ENCODE measurements at regions not wholly inside any gene's neighbourhood (a gene's known extent, or its start where the extent isn't known, plus 50 kb on each side); places are given as distances from the start of the nearest gene placed in this dataset.

- H3K27me3 ChIP-seq = no peaks in the 10 kb centered on the region
- H3K4me3 ChIP-seq = no peak overlapping the region
- no peak for TF ChIP-seq POLR2A (IDR thresholded peaks at IDR 0.05)
- no peak for TF ChIP-seq EP300 (IDR thresholded peaks at IDR 0.05)
- TF ChIP-seq CTCF (IDR thresholded peaks at IDR 0.05) = no peak
- TF ChIP-seq POLR2AphosphoS5 (IDR thresholded peaks at IDR 0.05) = no peak
- no peaks in the 10 kb centered on the region for H3K36me3 ChIP-seq
- ATAC-seq (ENCODE audit: low FRiP score in 2 of 2) = no peak
- peaks cover 0 to 3% (median 0%) of the 10 kb centered on the region in 4 donors for H3K4me1 ChIP-seq
- H3K27ac ChIP-seq = no peak overlapping the region
- WGBS, 2 donors = 67 to 68% methylated on average over 5 of the region's 5 CpGs
- H3K9me3 ChIP-seq = no peaks in the 10 kb centered on the region
- no peak for DNase-seq
Observed at GRCh38 chr13:76620036-76620435, 266.2 kb downstream of the KCTD12 start.

GRCh38 chr13:76619631-76620030, 266.6 kb downstream of the KCTD12 start:
- ATAC-seq (ENCODE audit: low FRiP score in 2 of 2) (no peak), DNase-seq (no peak)
- Histone ChIP-seq H3K4me1 (peaks cover 0 to 3% (median 0%) of the 10 kb centered on the region in 4 donors), H3K9me3 (no peaks in the 10 kb centered on the region), H3K27ac (no peak overlapping the region), H3K27me3 (no peaks in the 10 kb centered on the region), H3K36me3 (no peaks in the 10 kb centered on the region), H3K4me3 (no peak overlapping the region)
- TF ChIP-seq CTCF (IDR thresholded peaks at IDR 0.05) (no peak), EP300 (IDR thresholded peaks at IDR 0.05) (no peak), POLR2AphosphoS5 (IDR thresholded peaks at IDR 0.05) (no peak), POLR2A (IDR thresholded peaks at IDR 0.05) (no peak)

- Histone ChIP-seq H3K27me3 (no peaks in the 10 kb centered on the region), H3K9me3 (no peaks in the 10 kb centered on the region), H3K4me3 (no peak overlapping the region), H3K4me1 (no peaks in the 10 kb centered on the region), H3K36me3 (no peaks in the 10 kb centered on the region), H3K27ac (no peak overlapping the region)
- TF ChIP-seq CTCF (IDR thresholded peaks at IDR 0.05) (no peak), EP300 (IDR thresholded peaks at IDR 0.05) (no peak), POLR2AphosphoS5 (IDR thresholded peaks at IDR 0.05) (no peak), POLR2A (IDR thresholded peaks at IDR 0.05) (no peak)
- ATAC-seq (ENCODE audit: low FRiP score in 2 of 2) (no peak), DNase-seq (no peak)
- WGBS, 2 donors = 58 to 69% methylated on average over 7 of the region's 7 CpGs
Observed at GRCh38 chr13:76610819-76611415, 275.3 kb downstream of the KCTD12 start.

- ATAC-seq (ENCODE audit: low FRiP score in 2 of 2) (no peak), DNase-seq (no peak)
- H3K9me3 ChIP-seq = no peaks in the 10 kb centered on the region
- H3K4me1 ChIP-seq = no peaks in the 10 kb centered on the region
- H3K27me3 ChIP-seq = no peaks in the 10 kb centered on the region
- 87 to 88% methylated on average over 2 of the region's 2 CpGs for WGBS, 2 donors
- H3K27ac ChIP-seq = no peak overlapping the region
- H3K36me3 ChIP-seq = no peaks in the 10 kb centered on the region
- no peak overlapping the region for H3K4me3 ChIP-seq
- no peak for TF ChIP-seq POLR2A (IDR thresholded peaks at IDR 0.05)
- TF ChIP-seq POLR2AphosphoS5 (IDR thresholded peaks at IDR 0.05) = no peak
- TF ChIP-seq EP300 (IDR thresholded peaks at IDR 0.05) = no peak
- TF ChIP-seq CTCF (IDR thresholded peaks at IDR 0.05) = no peak
Observed at GRCh38 chr13:76609643-76610042, 276.6 kb downstream of the KCTD12 start.

- no peaks in the 10 kb centered on the region for H3K36me3 ChIP-seq
- H3K27ac ChIP-seq = no peak overlapping the region
- 46 to 48% methylated on average over 1 of the region's 1 CpG for WGBS, 2 donors
- TF ChIP-seq POLR2AphosphoS5 (IDR thresholded peaks at IDR 0.05) (no peak), CTCF (IDR thresholded peaks at IDR 0.05) (no peak), POLR2A (IDR thresholded peaks at IDR 0.05) (no peak), EP300 (IDR thresholded peaks at IDR 0.05) (no peak)
- DNase-seq = no peak
- no peaks in the 10 kb centered on the region for H3K27me3 ChIP-seq
- no peaks in the 10 kb centered on the region for H3K9me3 ChIP-seq
- ATAC-seq (ENCODE audit: low FRiP score in 2 of 2) = no peak
- H3K4me3 ChIP-seq = no peak overlapping the region
- H3K4me1 ChIP-seq = no peaks in the 10 kb centered on the region
Observed at GRCh38 chr13:76607866-76608265, 278.3 kb downstream of the KCTD12 start.

Data from upper lobe of left lung (tissue), 6 donors.